DOHH2 (cell line): ENCODE measurements at regions not wholly inside any gene's neighbourhood (a gene's known extent, or its start where the extent isn't known, plus 50 kb on each side); places are given as distances from the start of the nearest gene placed in this dataset.
"Not testable (repeated sequence)": the region's sequence is repeated elsewhere in the genome, so short reads cannot be mapped to it uniquely, and the experiment has no call there.

Source experiments
- H3F3A ChIP-seq: fragments of 200-600 bp; sonication (generic), shearing (Covaris generic); 2 replicates; pipeline ENCODE4 v1.6.0; 2016; ENCODE audit warnings: antibody characterized with exemption, mild to moderate bottlenecking; ENCODE audit not compliant: control insufficient read depth, insufficient read depth
- H3K27ac ChIP-seq: fragments of 200-600 bp; sonication (generic); 2 replicates; pipeline ENCODE4 v1.5.1; 2014; ENCODE audit warnings: low read depth, mild to moderate bottlenecking, low read length, moderate library complexity
- H3K27me3 ChIP-seq: fragments of 200-600 bp; sonication (generic); 2 replicates; pipeline ENCODE4 v1.6.1; 2014; ENCODE audit warnings: mild to moderate bottlenecking, low read length, mixed read lengths; ENCODE audit not compliant: control insufficient read depth
- H3K36me3 ChIP-seq: fragments of 200-600 bp; sonication (generic); 2 replicates; pipeline ENCODE4 v1.6.1; 2014; ENCODE audit warnings: mild to moderate bottlenecking, low read length, moderate library complexity, mixed read lengths; ENCODE audit not compliant: control insufficient read depth
- H3K4me1 ChIP-seq: fragments of 200-600 bp; sonication (generic); 2 replicates; pipeline ENCODE4 v1.6.1; 2014; ENCODE audit warnings: mild to moderate bottlenecking, low read length, mixed read lengths; ENCODE audit not compliant: control insufficient read depth
- H3K4me2 ChIP-seq: fragments of 200-600 bp; sonication (generic); 2 replicates; pipeline ENCODE4 v1.6.0; 2014; ENCODE audit warnings: mild to moderate bottlenecking, low read length, moderate library complexity
- H3K4me3 ChIP-seq: fragments of 200-600 bp; sonication (generic); 2 replicates; pipeline ENCODE4 v1.5.1; 2014; ENCODE audit warnings: mild to moderate bottlenecking, low read length, mixed read lengths
- H3K79me2 ChIP-seq: fragments of 200-600 bp; sonication (generic); 2 replicates; pipeline ENCODE4 v1.6.1; 2014; ENCODE audit warnings: mild to moderate bottlenecking, low read length, mixed read lengths; ENCODE audit not compliant: control insufficient read depth
- H3K9me2 ChIP-seq: fragments of 200-600 bp; sonication (generic); replicated peaks from 2 replicates; pipeline ENCODE4 v1.6.1; 2014; ENCODE audit warnings: mild to moderate bottlenecking, low read length, mixed read lengths; ENCODE audit not compliant: control insufficient read depth
- H3K9me3 ChIP-seq: fragments of 200-600 bp; sonication (generic); 2 replicates; pipeline ENCODE4 v1.6.1; 2014; ENCODE audit warnings: antibody characterized with exemption, low read length, mixed read lengths; ENCODE audit not compliant: control insufficient read depth, insufficient read depth
- H4K20me1 ChIP-seq: fragments of 200-600 bp; sonication (generic); 2 replicates; pipeline ENCODE4 v1.6.0; 2014; ENCODE audit warnings: low read depth, mild to moderate bottlenecking, antibody characterized with exemption, low read length, moderate library complexity; ENCODE audit not compliant: control insufficient read depth, insufficient read depth
- CTCF ChIP-seq: fragments of 200-600 bp; sonication (generic); IDR thresholded peaks from one replicate; pipeline ENCODE4 v1.5.1; 2014; ENCODE audit warnings: antibody characterized with exemption, mild to moderate bottlenecking, low read depth, low read length; ENCODE audit not compliant: poor library complexity, severe bottlenecking
- EZH2phosphoT487 ChIP-seq: fragments of 200-600 bp; sonication (generic); IDR thresholded peaks from 2 replicates; pipeline ENCODE4 v1.6.1; 2017; ENCODE audit warnings: borderline replicate concordance, mild to moderate bottlenecking, antibody characterized with exemption, low read length, moderate library complexity, mixed read lengths

GRCh38 chr3:75320369-75320768 lies 343.8 kb upstream of the FRG2C start:
- Histone ChIP-seq H3F3A (no peaks in the 10 kb centered on the region), H3K79me2 (no peaks in the 10 kb centered on the region), H3K9me3 (no peaks in the 10 kb centered on the region), H3K27ac (no peak overlapping the region), H3K4me1 (no peaks in the 10 kb centered on the region), H3K9me2 (no peaks in the 10 kb centered on the region), H3K36me3 (no peaks in the 10 kb centered on the region), H3K4me3 (no peak overlapping the region), H3K4me2 (no peak overlapping the region), H3K27me3 (no peaks in the 10 kb centered on the region), H4K20me1 (no peaks in the 10 kb centered on the region)
- TF ChIP-seq CTCF (no peak), EZH2phosphoT487 (no peak)

- no peaks in the 10 kb centered on the region for H3K9me3 ChIP-seq
- H3F3A ChIP-seq = no peaks in the 10 kb centered on the region
- H3K4me3 ChIP-seq = no peak overlapping the region
- no peaks in the 10 kb centered on the region for H3K27me3 ChIP-seq
- no peak for TF ChIP-seq EZH2phosphoT487
- no peak for TF ChIP-seq CTCF
- H3K4me1 ChIP-seq = no peaks in the 10 kb centered on the region
- no peak overlapping the region for H3K4me2 ChIP-seq
- H3K36me3 ChIP-seq = no peaks in the 10 kb centered on the region
- H3K27ac ChIP-seq = no peak overlapping the region
- no peaks in the 10 kb centered on the region for H3K9me2 ChIP-seq
- no peaks in the 10 kb centered on the region for H3K79me2 ChIP-seq
- H4K20me1 ChIP-seq = no peaks in the 10 kb centered on the region
Measured at GRCh38 chr3:75321060-75321459, 343.1 kb upstream of the FRG2C start.

GRCh38 chr3:75323936-75324335 lies 340.2 kb upstream of the FRG2C start:
- not testable (repeated sequence) for H3K27ac ChIP-seq, H3K4me1 ChIP-seq, H3K36me3 ChIP-seq, H3F3A ChIP-seq, H3K9me2 ChIP-seq, H3K4me2 ChIP-seq, H3K4me3 ChIP-seq, H3K27me3 ChIP-seq, H3K9me3 ChIP-seq, H4K20me1 ChIP-seq, H3K79me2 ChIP-seq

GRCh38 chr3:75325716-75326115 lies 338.4 kb upstream of the FRG2C start:
- Histone ChIP-seq H3K4me3 (no peak overlapping the region), H3K4me1 (no peaks in the 10 kb centered on the region), H3K79me2 (no peaks in the 10 kb centered on the region), H3F3A (no peaks in the 10 kb centered on the region), H3K4me2 (no peak overlapping the region), H3K27me3 (no peaks in the 10 kb centered on the region), H3K27ac (no peak overlapping the region), H3K9me3 (no peaks in the 10 kb centered on the region), H3K36me3 (no peaks in the 10 kb centered on the region), H4K20me1 (no peaks in the 10 kb centered on the region), H3K9me2 (no peaks in the 10 kb centered on the region)
- TF ChIP-seq EZH2phosphoT487 (no peak), CTCF (no peak)
